B cell (primary cell): ENCODE measurements at regions not wholly inside any gene's neighbourhood (a gene's known extent, or its start where the extent isn't known, plus 50 kb on each side); places are given as distances from the start of the nearest gene placed in this dataset.
A peak's percentile ranks its signal among the peaks of the same experiment; 100 is the strongest.

Experiments
- CTCF ChIP-seq: fragments of 200-600 bp; IDR thresholded peaks from one replicate; pipeline ENCODE4 v1.8.0; 2022; ENCODE audit warnings: antibody characterized with exemption, mild to moderate bottlenecking
- EZH2 ChIP-seq: IDR thresholded peaks from 2 replicates; pipeline ENCODE4 v1.6.1; 2012; ENCODE audit warnings: borderline replicate concordance, low read depth, mild to moderate bottlenecking, moderate library complexity, low read length; ENCODE audit not compliant: insufficient read depth, poor library complexity, severe bottlenecking

GRCh38 chr6:148166339-148166968 lies 176.2 kb upstream of the SASH1 start:
- TF ChIP-seq CTCF (peak; percentile 56), EZH2 (no peak)
